HG03025 (cell line): ENCODE measurements at regions not wholly inside any gene's neighbourhood (a gene's known extent, or its start where the extent isn't known, plus 50 kb on each side); places are given as distances from the start of the nearest gene placed in this dataset.
"Not testable (repeated sequence)": the region's sequence is repeated elsewhere in the genome, so short reads cannot be mapped to it uniquely, and the experiment has no call there.

Experiments
- ATAC-seq: cut with Tn5 transposase; IDR thresholded peaks from one replicate; pipeline ENCODE4 v1.9.1; 2021; ENCODE audit warnings: mild to moderate bottlenecking, moderate library complexity; ENCODE audit not compliant: unreplicated experiment, low FRiP score

- ATAC-seq = no peak
Observed at GRCh38 chr2:33727361-33728032, 128.4 kb upstream of the FAM98A start.

DNA sequence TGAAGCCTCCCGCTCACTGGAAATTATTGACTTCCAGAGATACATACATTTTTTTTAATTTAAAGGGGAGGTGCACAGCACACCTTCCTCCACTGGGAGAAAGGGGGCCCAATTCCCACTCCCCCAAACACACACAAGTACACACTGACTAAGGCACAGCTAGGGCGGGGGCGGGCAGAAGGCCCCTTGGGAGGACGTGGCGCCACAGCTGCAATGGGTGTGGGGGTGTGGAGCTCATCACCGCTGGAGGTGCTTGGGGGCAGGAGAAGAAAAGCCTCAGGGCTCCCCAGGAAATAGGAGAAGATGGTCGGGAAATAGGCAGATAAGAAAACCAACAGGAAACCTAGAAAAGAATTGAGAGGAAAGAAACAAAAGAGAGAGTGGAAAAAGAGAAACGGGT lies 127.3 kb upstream of the FAM98A start:
- no peak for ATAC-seq

DNA sequence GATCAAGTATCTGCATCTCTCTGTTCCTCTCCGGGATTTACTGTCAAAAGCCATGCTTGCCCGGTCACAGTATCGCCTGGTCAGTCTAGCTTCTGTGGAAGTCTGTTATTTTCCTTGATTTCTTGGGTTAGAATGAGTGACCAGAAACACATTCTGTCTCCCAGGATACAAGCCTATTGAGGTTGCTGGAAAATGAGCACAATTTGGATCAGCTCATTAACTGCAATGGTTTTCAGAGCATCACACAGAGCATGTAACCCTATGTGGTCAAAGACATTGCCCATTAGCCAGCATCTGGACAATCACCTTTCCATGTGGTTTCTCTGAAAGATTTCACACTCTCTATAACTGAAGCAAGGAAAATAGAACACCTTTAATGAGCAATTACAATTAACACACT lies 124.2 kb upstream of the FAM98A start:
- no peak for ATAC-seq

GRCh38 chr2:33719067-33719466 lies 120.0 kb upstream of the FAM98A start:
- no peak for ATAC-seq

DNA sequence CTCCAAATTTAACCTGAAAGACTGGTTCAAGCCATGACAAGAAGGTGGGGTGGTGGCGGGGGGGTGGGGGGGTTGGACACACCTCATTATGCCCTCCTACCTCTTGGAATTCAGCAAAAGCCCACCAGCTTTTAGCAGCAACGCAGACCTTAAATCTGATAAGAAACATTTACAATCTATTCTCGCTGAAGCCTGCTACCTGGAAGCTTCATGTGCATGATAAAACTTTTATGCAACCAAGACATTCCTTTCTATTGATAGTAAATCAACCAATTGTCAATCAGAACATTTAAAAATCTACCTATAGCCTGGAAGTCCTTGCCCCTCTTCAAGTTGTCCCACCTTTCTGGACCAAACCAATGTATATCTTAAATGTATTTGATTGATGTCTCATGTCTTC lies 113.6 kb upstream of the FAM98A start:
- ATAC-seq = no peak

GRCh38 chr2:33709951-33710350 lies 110.9 kb upstream of the FAM98A start:
- ATAC-seq = no peak

DNA sequence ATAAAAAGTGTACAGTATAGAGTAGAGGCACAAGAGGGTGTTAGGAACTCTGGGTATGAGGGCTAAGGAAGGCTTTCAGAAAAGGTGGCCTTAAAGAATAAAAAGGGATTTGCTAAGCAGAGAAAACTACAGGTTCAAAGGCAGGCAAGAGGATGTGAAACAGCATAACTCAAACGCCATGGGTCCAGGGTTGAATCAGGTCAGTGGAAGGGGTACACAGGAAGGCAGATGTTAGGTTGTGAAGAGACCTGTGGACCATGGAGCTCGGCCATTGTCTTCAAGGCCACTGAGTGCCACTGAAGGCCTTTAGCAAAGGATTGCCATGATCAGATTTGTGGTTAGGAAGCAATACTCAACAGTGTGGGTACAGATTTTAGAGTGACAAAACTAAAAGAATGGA lies 108.2 kb upstream of the FAM98A start:
- ATAC-seq = no peak

GRCh38 chr2:33706410-33706809 lies 107.3 kb upstream of the FAM98A start:
- ATAC-seq = no peak

GRCh38 chr2:33704406-33704855 lies 105.3 kb upstream of the FAM98A start:
- no peak for ATAC-seq

- ATAC-seq = no peak
Observed at GRCh38 chr2:33696234-33696633, 97.1 kb upstream of the FAM98A start.

GRCh38 chr2:33694904-33695303 lies 95.8 kb upstream of the FAM98A start:
- ATAC-seq = no peak

DNA sequence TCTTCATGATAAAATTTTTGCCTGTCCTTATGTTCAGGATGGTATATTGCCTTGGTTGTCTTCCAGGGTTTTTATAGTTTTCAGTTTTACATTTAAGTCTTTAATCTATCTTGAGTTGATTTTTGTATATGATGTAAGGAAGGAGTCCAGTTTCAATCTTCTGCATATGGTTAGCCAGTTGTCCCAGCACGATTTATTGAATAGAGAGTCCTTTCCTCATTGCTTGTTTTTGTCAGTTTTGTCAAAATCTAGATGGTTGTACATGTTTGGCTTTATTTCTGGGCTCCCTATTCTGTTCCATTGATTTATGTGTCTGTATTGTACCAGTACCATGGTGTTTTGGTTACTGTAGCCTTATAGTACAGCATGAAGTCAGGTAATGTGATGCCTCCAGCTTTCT lies 91.6 kb upstream of the FAM98A start:
- ATAC-seq = not testable (repeated sequence)

DNA sequence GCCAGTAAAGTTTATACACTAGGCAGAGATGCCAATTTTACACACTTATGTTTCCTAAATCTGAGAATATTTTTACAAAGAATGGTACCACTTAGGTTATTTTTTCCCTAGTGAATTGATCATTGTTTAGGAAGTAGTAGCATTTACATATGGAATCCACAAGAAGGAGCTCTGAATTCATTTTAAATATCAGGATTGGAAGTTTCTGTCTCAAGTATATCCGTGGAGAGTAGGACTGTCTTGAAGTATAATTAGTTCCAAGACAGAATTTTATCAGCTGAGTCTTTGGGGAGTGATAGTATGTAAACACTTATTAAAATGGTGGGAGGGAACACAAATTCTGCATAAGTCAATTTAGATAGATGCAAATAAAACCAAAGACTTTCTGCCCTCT lies 82.3 kb upstream of the FAM98A start:
- ATAC-seq = no peak

- ATAC-seq = no peak
Observed at GRCh38 chr2:33680644-33681363, 81.7 kb upstream of the FAM98A start.

- no peak for ATAC-seq
Observed at GRCh38 chr2:33678436-33678835, 79.3 kb upstream of the FAM98A start.

DNA sequence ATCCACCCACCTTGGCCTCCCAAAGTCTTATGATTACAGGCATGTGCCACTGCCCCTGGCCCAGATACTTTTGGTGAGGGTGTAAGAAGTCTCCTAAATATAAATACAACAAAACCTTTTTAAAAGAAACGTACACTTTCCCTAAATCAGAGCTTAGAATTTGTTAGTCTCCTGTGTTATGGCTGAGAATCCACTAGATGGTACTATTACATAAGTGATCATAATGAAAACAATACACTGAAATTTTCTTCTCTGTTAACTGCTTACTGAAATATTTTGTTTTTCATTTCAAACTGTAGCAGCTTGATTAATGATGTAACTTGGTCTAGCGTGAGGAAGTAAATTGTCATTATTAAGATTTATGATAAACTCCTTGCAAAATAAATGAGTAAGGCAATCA lies 74.8 kb upstream of the FAM98A start:
- no peak for ATAC-seq

DNA sequence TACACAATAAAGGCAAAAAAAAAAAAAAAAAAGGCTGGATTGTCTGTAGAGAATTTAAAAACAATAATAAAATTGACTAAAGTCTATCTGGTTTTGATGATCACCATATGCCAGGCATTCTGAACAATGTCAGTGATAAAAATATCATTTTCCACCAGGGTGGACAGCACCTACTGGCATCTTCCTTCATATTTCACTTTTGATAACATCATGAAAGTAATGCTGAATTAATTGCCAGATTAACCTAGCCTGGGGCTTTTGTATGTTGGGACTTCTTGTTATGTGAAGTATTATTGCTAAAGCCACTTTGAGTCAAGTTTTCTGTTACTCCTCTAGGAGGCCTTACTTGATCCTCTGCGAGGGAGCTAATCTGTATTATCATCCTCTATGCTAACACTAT lies 73.8 kb upstream of the FAM98A start:
- no peak for ATAC-seq

DNA sequence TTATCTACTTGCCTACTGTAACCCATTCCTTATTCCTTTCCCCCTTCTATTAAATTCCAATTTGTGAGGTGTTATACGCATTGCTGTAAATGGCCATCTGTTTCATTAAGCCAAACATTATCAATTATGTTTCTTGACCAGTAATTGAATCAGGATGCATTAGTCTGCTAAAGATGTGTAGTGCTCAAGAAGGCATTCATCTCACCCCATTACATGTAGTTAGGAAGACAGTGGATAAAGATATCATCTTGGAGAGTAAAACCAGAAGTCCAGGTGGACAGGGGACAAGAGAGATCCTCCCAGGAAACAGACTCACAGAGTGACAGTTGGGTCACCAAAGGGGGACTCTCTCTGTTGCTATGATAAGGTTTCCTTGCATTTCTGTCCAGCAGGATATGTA lies 73.3 kb upstream of the FAM98A start:
- ATAC-seq = no peak

GRCh38 chr2:33671198-33671597 lies 72.1 kb upstream of the FAM98A start:
- ATAC-seq = no peak

- ATAC-seq = no peak
Observed at GRCh38 chr2:33670392-33670937, 71.4 kb upstream of the FAM98A start.

- no peak for ATAC-seq
Observed at GRCh38 chr2:33666879-33667278, 67.8 kb upstream of the FAM98A start.

GRCh38 chr2:33665039-33665438 lies 65.9 kb upstream of the FAM98A start:
- no peak for ATAC-seq
